Fibroblast of mammary gland (primary cell): ENCODE measurements at regions not wholly inside any gene's neighbourhood (a gene's known extent, or its start where the extent isn't known, plus 50 kb on each side); places are given as distances from the start of the nearest gene placed in this dataset.
"Not testable (repeated sequence)": the region's sequence is repeated elsewhere in the genome, so short reads cannot be mapped to it uniquely, and the experiment has no call there.

Experiments used
- DNase-seq: peaks from one replicate; pipeline ENCODE4 v3.0.0-alpha.2; 2010; ENCODE audit warnings: low read depth
- H3K4me3 ChIP-seq: 2 replicates; pipeline ENCODE4 v1.5.1; 2011; ENCODE audit warnings: low read depth, mild to moderate bottlenecking, low read length, moderate library complexity; ENCODE audit not compliant: control insufficient read depth
- CTCF ChIP-seq: conservative IDR thresholded peaks from 2 replicates; pipeline ENCODE4 v1.5.1; 2011; ENCODE audit warnings: low read depth, low read length, inconsistent platforms; ENCODE audit not compliant: control insufficient read depth, insufficient read depth

- no peak overlapping the region for H3K4me3 ChIP-seq
- DNase-seq = no peak
- no peak for TF ChIP-seq CTCF
Observed at GRCh38 chr1:104229860-104230259, 480.2 kb downstream of the AMY1C start.

GRCh38 chr1:104231676-104232075 lies 482.0 kb downstream of the AMY1C start:
- no peak overlapping the region for H3K4me3 ChIP-seq
- no peak for TF ChIP-seq CTCF
- no peak for DNase-seq

GRCh38 chr1:104235141-104235540 lies 485.4 kb downstream of the AMY1C start:
- no peak for DNase-seq
- H3K4me3 ChIP-seq = no peak overlapping the region
- TF ChIP-seq CTCF = no peak

- no peak for TF ChIP-seq CTCF
- peak; percentile 9 for DNase-seq
- H3K4me3 ChIP-seq = no peak overlapping the region
Observed at GRCh38 chr1:104238991-104239390, 489.3 kb downstream of the AMY1C start.

- H3K4me3 ChIP-seq = no peak overlapping the region
- TF ChIP-seq CTCF = no peak
- no peak for DNase-seq
Observed at GRCh38 chr1:104248385-104248784, 498.7 kb downstream of the AMY1C start.

- no peak for TF ChIP-seq CTCF
- DNase-seq = no peak
- no peak overlapping the region for H3K4me3 ChIP-seq
Observed at GRCh38 chr1:104259481-104259880, 509.8 kb downstream of the AMY1C start.

GRCh38 chr1:104263110-104263509 lies 513.4 kb downstream of the AMY1C start:
- DNase-seq, H3K4me3 ChIP-seq: not testable (repeated sequence)
